GM21515 (cell line): ENCODE measurements at regions not wholly inside any gene's neighbourhood (a gene's known extent, or its start where the extent isn't known, plus 50 kb on each side); places are given as distances from the start of the nearest gene placed in this dataset.

ENCODE experiments used
- ATAC-seq: cut with Tn5 transposase; IDR thresholded peaks from one replicate; pipeline ENCODE4 v1.9.1; 2021; ENCODE audit not compliant: unreplicated experiment

GRCh38 chr7:116417593-116418345 is 81.8 kb upstream of the CAV2 start:
- ATAC-seq, result no peak

- ATAC-seq, result no peak
Observed at GRCh38 chr7:116418524-116418923, 81.0 kb upstream of the CAV2 start.

GRCh38 chr7:116420003-116420402 is 79.5 kb upstream of the CAV2 start:
- ATAC-seq, result no peak

- ATAC-seq, result no peak
Observed at GRCh38 chr7:116421298-116421697, 78.2 kb upstream of the CAV2 start.

GRCh38 chr7:116422683-116423082 is 76.9 kb upstream of the CAV2 start:
- ATAC-seq, result no peak

- ATAC-seq, result no peak
Observed at GRCh38 chr7:116423499-116423898, 76.0 kb upstream of the CAV2 start.

- ATAC-seq, result no peak
Observed at GRCh38 chr7:116425647-116426209, 73.8 kb upstream of the CAV2 start.

- ATAC-seq, result no peak
Observed at GRCh38 chr7:116426428-116427156, 72.9 kb upstream of the CAV2 start.

GRCh38 chr7:116429986-116430619 is 69.4 kb upstream of the CAV2 start:
- ATAC-seq, result no peak

GRCh38 chr7:116431787-116432526 is 67.6 kb upstream of the CAV2 start:
- no peak for ATAC-seq

- no peak for ATAC-seq
Observed at GRCh38 chr7:116432527-116432916, 67.0 kb upstream of the CAV2 start.

- no peak for ATAC-seq
Observed at GRCh38 chr7:116433246-116433645, 66.3 kb upstream of the CAV2 start.

- ATAC-seq, result no peak
Observed at GRCh38 chr7:116434820-116435341, 64.7 kb upstream of the CAV2 start.

GRCh38 chr7:116436305-116436826 is 63.2 kb upstream of the CAV2 start:
- ATAC-seq, result no peak

- ATAC-seq, result no peak
Observed at GRCh38 chr7:116438267-116438666, 61.3 kb upstream of the CAV2 start.

- no peak for ATAC-seq
Observed at GRCh38 chr7:116439005-116439404, 60.5 kb upstream of the CAV2 start.

- ATAC-seq, result no peak
Observed at GRCh38 chr7:116439841-116440549, 59.5 kb upstream of the CAV2 start.

- no peak for ATAC-seq
Observed at GRCh38 chr7:116441534-116441933, 58.0 kb upstream of the CAV2 start.

GRCh38 chr7:116443101-116443523 is 56.4 kb upstream of the CAV2 start:
- ATAC-seq, result no peak

GRCh38 chr7:116443646-116444045 is 55.9 kb upstream of the CAV2 start:
- no peak for ATAC-seq
